Astrocyte (in vitro differentiated cells and primary cell): ENCODE measurements at regions not wholly inside any gene's neighbourhood (a gene's known extent, or its start where the extent isn't known, plus 50 kb on each side); places are given as distances from the start of the nearest gene placed in this dataset.

ENCODE experiments used
- DNase-seq: peaks from one replicate; pipeline ENCODE4 v3.0.0-alpha.2; 2010; ENCODE audit warnings: low read depth
- FAIRE-seq: peaks from 2 replicates; lab custom pipeline; 2011; peaks lifted over from hg19 to GRCh38; lab: Jason Lieb, UNC
- H2AFZ ChIP-seq: 2 replicates; pipeline ENCODE4 v1.6.0; 2012; ENCODE audit warnings: low read depth, low read length, inconsistent platforms
- H3K27ac ChIP-seq: 2 replicates; pipeline ENCODE4 v1.5.1; 2011; ENCODE audit warnings: low read depth, low read length, inconsistent platforms
- H3K27me3 ChIP-seq: 2 replicates; pipeline ENCODE4 v1.6.0; 2011; ENCODE audit warnings: low read length, inconsistent platforms; ENCODE audit not compliant: insufficient read depth
- H3K36me3 ChIP-seq: 2 replicates; pipeline ENCODE4 v1.5.1; 2011; ENCODE audit warnings: low read length, inconsistent platforms; ENCODE audit not compliant: insufficient read depth
- H3K4me1 ChIP-seq: 2 replicates; pipeline ENCODE4 v1.5.1; 2011; ENCODE audit warnings: low read length, inconsistent platforms; ENCODE audit not compliant: insufficient read depth
- H3K4me2 ChIP-seq: 2 replicates; pipeline ENCODE4 v1.6.0; 2012; ENCODE audit warnings: low read length, inconsistent platforms
- H3K4me3 ChIP-seq: 2 replicates; pipeline ENCODE4 v1.5.1; 2011; ENCODE audit warnings: low read depth, mild to moderate bottlenecking, low read length, inconsistent platforms; ENCODE audit not compliant: insufficient read depth
- H3K79me2 ChIP-seq: 2 replicates; pipeline ENCODE4 v1.6.0; 2012; ENCODE audit warnings: mild to moderate bottlenecking, low read length, inconsistent platforms; ENCODE audit not compliant: insufficient read depth
- H3K9ac ChIP-seq: 2 replicates; pipeline ENCODE4 v1.6.0; 2012; ENCODE audit warnings: mild to moderate bottlenecking, low read length, inconsistent platforms
- H3K9me3 ChIP-seq: 2 replicates; pipeline ENCODE4 v1.5.1; 2012; ENCODE audit warnings: low read depth, mild to moderate bottlenecking, low read length, inconsistent platforms; ENCODE audit not compliant: insufficient read depth
- H4K20me1 ChIP-seq: 2 replicates; pipeline ENCODE4 v1.6.0; 2012; ENCODE audit warnings: low read length, inconsistent platforms; ENCODE audit not compliant: insufficient read depth
- H3K27ac Mint-ChIP-seq: one replicate; pipeline ENCODE4 v1.8.0; 2021; ENCODE audit warnings: mild to moderate bottlenecking, mixed read lengths; ENCODE audit not compliant: unreplicated experiment
- H3K27me3 Mint-ChIP-seq: one replicate; pipeline ENCODE4 v1.8.0; 2021; ENCODE audit warnings: low read depth, mixed read lengths; ENCODE audit not compliant: unreplicated experiment
- H3K36me3 Mint-ChIP-seq: one replicate; pipeline ENCODE4 v1.8.0; 2021; ENCODE audit warnings: low read depth, mixed read lengths; ENCODE audit not compliant: unreplicated experiment
- H3K4me1 Mint-ChIP-seq: one replicate; pipeline ENCODE4 v1.8.0; 2021; ENCODE audit warnings: low read depth, mixed read lengths; ENCODE audit not compliant: unreplicated experiment
- H3K4me3 Mint-ChIP-seq: one replicate; pipeline ENCODE4 v1.8.0; 2021; ENCODE audit warnings: mild to moderate bottlenecking, moderate library complexity, mixed read lengths; ENCODE audit not compliant: unreplicated experiment
- H3K9me3 Mint-ChIP-seq: one replicate; pipeline ENCODE4 v1.8.0; 2021; ENCODE audit warnings: mild to moderate bottlenecking, mixed read lengths; ENCODE audit not compliant: unreplicated experiment
- CTCF ChIP-seq: IDR thresholded peaks from 2 replicates; pipeline ENCODE4 v1.5.1; 2011; ENCODE audit warnings: low read depth, mild to moderate bottlenecking, inconsistent platforms, low read length, moderate library complexity; ENCODE audit not compliant: insufficient read depth
- EZH2 ChIP-seq: IDR thresholded peaks from 2 replicates; pipeline ENCODE4 v1.6.1; 2012; ENCODE audit warnings: mild to moderate bottlenecking, low read length, inconsistent platforms; ENCODE audit not compliant: insufficient read depth

GRCh38 chr10:125283836-125284614 is 123.7 kb upstream of the CTBP2 start:
- H3K4me1 Mint-ChIP-seq, result peaks cover 3% of the 10 kb centered on the region
- Histone ChIP-seq H3K36me3 (no peaks in the 10 kb centered on the region), H3K4me1 (no peaks in the 10 kb centered on the region), H4K20me1 (no peaks in the 10 kb centered on the region), H2AFZ (no peak overlapping the region), H3K4me2 (no peak overlapping the region), H3K9me3 (no peaks in the 10 kb centered on the region), H3K27ac (no peak overlapping the region), H3K9ac (no peak overlapping the region), H3K79me2 (no peaks in the 10 kb centered on the region), H3K27me3 (peaks cover 2% of the 10 kb centered on the region), H3K4me3 (no peak overlapping the region)
- peaks cover 17% of the 10 kb centered on the region for H3K27me3 Mint-ChIP-seq
- TF ChIP-seq EZH2 (no peak), CTCF (no peak)
- H3K36me3 Mint-ChIP-seq, result peaks cover 1% of the 10 kb centered on the region
- H3K9me3 Mint-ChIP-seq, result peaks cover 9% of the 10 kb centered on the region
- H3K27ac Mint-ChIP-seq, result peak overlapping the region; percentile 27
- no peak for DNase-seq
- FAIRE-seq, result no peak
- no peak overlapping the region for H3K4me3 Mint-ChIP-seq

GRCh38 chr10:125283191-125283835 is 123.0 kb upstream of the CTBP2 start:
- DNase-seq (no peak), FAIRE-seq (no peak)
- Histone ChIP-seq H3K36me3 (no peaks in the 10 kb centered on the region), H3K4me2 (no peak overlapping the region), H3K4me1 (no peaks in the 10 kb centered on the region), H3K9me3 (no peaks in the 10 kb centered on the region), H2AFZ (no peak overlapping the region), H3K27me3 (peaks cover 2% of the 10 kb centered on the region), H3K27ac (no peak overlapping the region), H3K79me2 (no peaks in the 10 kb centered on the region), H3K9ac (no peak overlapping the region), H4K20me1 (no peaks in the 10 kb centered on the region), H3K4me3 (no peak overlapping the region)
- Mint-ChIP-seq H3K4me3 (no peak overlapping the region), H3K9me3 (peaks cover 9% of the 10 kb centered on the region), H3K27me3 (peaks cover 17% of the 10 kb centered on the region), H3K27ac (no peak overlapping the region), H3K36me3 (peaks cover 1% of the 10 kb centered on the region), H3K4me1 (peaks cover 3% of the 10 kb centered on the region)
- TF ChIP-seq EZH2, result no peak
- no peak for TF ChIP-seq CTCF

- Mint-ChIP-seq H3K4me1 (peaks cover 3% of the 10 kb centered on the region), H3K36me3 (no peaks in the 10 kb centered on the region), H3K9me3 (peaks cover 4% of the 10 kb centered on the region), H3K27ac (no peak overlapping the region), H3K27me3 (peaks cover 13% of the 10 kb centered on the region), H3K4me3 (no peak overlapping the region)
- no peak for DNase-seq
- H3K9me3 ChIP-seq, result no peaks in the 10 kb centered on the region
- FAIRE-seq, result no peak
- no peaks in the 10 kb centered on the region for H3K4me1 ChIP-seq
- H3K36me3 ChIP-seq, result no peaks in the 10 kb centered on the region
- H3K27me3 ChIP-seq, result peaks cover 2% of the 10 kb centered on the region
- H4K20me1 ChIP-seq, result no peaks in the 10 kb centered on the region
- no peak overlapping the region for H3K27ac ChIP-seq
- no peak overlapping the region for H3K9ac ChIP-seq
- no peaks in the 10 kb centered on the region for H3K79me2 ChIP-seq
- H3K4me3 ChIP-seq, result no peak overlapping the region
- no peak for TF ChIP-seq CTCF
- no peak for TF ChIP-seq EZH2
- no peak overlapping the region for H2AFZ ChIP-seq
- H3K4me2 ChIP-seq, result no peak overlapping the region
Measured at GRCh38 chr10:125281091-125281490, 120.7 kb upstream of the CTBP2 start.
